ENCODE measurements at regions not wholly inside any gene's neighbourhood (a gene's known extent, or its start where the extent isn't known, plus 50 kb on each side); places are given as distances from the start of the nearest gene placed in this dataset.
"Not testable (repeated sequence)": the region's sequence is repeated elsewhere in the genome, so short reads cannot be mapped to it uniquely, and the experiment has no call there.

DNA sequence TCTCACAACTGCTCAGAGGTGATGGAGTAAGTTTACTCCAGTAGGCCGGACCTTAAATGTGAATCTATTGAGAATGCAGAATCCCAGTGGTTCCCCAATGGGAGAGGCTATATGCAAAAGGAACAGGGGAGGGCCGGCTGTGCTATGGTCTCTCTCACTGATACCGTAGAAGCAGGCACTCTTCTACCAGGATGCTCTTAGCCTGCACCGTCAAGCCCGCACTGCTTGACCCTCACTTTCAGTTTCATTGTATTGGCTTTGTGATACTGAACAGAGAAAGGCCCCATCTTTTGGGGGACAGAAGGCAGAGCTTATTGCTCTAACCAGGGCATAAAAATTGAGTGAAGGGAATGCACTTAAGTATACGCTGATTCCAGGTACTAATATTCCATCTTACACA, 615.0 kb upstream of the RGMB start:
- no peak for DNase-seq

DNA sequence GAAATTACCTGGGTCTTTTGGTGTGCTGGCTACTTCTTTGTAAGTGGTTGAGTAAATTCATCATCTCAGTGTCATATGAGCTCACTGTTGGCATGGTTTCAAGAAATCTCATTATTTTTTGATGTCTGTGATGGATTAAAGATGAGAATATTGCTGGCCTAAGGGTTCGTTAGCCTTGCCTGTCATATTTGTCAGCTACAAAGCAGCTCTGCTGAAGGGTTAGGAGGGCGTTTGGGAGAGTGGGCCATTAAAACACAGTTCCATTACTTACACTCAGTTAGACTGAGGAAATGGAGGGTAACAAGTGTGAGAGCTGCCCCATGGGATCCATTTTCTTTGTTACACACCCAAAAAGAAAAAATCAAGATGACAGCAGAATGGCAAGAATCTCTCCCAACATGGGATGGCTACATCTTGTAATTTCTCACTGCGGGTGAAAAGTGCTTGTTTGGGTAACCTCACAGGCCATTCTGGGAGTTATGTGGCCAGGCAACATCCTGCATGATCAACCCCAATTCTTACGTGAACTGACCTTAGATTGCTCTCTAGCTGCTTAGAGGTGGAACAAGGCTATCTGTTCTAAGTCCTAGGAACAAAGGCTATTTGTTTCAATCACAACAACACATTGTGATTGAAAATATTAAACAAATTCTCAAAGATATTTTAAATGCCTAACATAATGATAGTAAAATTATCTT, 609.5 kb upstream of the RGMB start:
- no peak for DNase-seq

GRCh38 chr5:98168871-98169270, 604.6 kb upstream of the RGMB start:
- DNase-seq = no peak

GRCh38 chr5:98170994-98171393, 602.5 kb upstream of the RGMB start:
- no peak for DNase-seq

GRCh38 chr5:98173334-98173733, 600.1 kb upstream of the RGMB start:
- no peak for DNase-seq

- DNase-seq = no peak
Observed at GRCh38 chr5:98175474-98175873, 598.0 kb upstream of the RGMB start.

- no peak for DNase-seq
Observed at GRCh38 chr5:98179791-98180755, 593.4 kb upstream of the RGMB start.

GRCh38 chr5:98186128-98186527, 587.3 kb upstream of the RGMB start:
- DNase-seq = no peak

DNA sequence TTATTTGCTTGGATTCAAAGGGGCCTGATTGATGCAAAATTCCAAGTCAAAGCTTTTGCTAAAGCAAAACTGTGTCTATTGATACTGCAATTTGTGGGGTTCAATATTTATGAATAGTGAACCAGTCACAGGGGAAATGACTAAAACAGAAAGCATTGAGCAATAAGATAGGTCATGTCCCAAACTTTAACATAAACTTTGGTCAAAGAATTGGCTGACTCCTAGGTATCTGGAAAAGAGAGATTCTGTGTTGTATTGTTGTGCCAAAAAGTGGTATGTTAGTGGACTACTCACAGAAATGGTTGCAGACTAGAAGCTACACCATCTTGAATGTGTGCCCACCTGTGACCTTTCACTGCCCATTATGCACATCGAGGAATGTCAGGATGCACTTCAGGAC, 585.5 kb upstream of the RGMB start:
- DNase-seq = no peak

DNA sequence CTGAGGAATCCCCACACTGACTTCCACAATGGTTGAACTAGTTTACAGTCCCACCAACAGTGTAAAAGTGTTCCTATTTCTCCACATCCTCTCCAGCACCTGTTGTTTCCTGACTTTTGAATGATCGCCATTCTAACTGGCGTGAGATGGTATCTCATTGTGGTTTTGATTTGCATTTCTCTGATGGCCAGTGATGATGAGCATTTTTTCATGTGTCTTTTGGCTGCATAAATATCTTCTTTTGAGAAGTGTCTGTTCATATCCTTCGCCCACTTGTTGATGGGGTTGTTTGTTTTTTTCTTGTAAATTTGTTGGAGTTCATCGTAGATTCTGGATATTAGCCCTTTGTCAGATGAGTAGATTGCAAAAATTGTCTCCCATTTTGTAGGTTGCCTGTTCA, 583.1 kb upstream of the RGMB start:
- not testable (repeated sequence) for DNase-seq

- no peak for DNase-seq
Observed at GRCh38 chr5:98193921-98194760, 579.3 kb upstream of the RGMB start.

- DNase-seq = no peak
Observed at GRCh38 chr5:98200726-98201541, 572.5 kb upstream of the RGMB start.

GRCh38 chr5:98204798-98205197, 568.7 kb upstream of the RGMB start:
- no peak for DNase-seq

GRCh38 chr5:98205691-98206461, 567.6 kb upstream of the RGMB start:
- DNase-seq = peak in 1 of 2 experiments; percentile 16

DNA sequence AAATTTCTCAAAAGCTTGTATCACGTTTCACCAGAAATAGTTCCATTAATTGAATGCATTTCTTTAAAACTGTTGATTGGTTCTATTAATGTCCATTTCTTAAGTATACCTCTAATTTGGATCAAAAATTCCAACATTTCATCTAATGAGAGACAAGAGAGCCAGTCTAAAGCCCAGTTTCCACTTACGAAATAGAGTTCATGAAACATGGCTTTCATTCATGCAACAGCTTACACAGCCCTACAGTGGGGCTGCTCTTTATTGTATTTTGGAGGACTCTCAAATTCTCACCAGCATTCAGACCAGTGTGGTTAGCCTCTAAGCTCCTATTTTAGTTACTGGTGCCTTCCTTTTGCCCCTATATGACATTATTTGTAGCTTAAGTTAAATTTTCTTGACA, 566.9 kb upstream of the RGMB start:
- DNase-seq = no peak

DNA sequence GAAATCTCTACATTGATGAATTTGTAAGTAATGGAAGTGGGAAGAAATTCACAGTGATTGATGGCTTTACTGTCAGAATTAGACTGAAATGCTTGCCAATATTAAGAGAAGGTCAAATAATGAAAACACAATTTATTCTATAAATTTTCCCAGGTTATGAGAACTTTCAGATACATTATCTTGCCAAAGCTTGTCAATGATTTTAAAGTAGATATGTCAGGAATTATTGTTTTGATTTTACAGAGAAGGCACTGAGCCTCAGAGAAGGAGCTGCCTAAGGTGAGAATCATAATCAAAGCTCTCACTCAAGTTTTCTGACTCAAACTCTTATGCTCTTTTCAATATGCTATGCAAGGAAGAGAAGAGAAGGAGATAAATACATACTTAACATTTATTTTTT, 564.0 kb upstream of the RGMB start:
- DNase-seq = no peak

DNA sequence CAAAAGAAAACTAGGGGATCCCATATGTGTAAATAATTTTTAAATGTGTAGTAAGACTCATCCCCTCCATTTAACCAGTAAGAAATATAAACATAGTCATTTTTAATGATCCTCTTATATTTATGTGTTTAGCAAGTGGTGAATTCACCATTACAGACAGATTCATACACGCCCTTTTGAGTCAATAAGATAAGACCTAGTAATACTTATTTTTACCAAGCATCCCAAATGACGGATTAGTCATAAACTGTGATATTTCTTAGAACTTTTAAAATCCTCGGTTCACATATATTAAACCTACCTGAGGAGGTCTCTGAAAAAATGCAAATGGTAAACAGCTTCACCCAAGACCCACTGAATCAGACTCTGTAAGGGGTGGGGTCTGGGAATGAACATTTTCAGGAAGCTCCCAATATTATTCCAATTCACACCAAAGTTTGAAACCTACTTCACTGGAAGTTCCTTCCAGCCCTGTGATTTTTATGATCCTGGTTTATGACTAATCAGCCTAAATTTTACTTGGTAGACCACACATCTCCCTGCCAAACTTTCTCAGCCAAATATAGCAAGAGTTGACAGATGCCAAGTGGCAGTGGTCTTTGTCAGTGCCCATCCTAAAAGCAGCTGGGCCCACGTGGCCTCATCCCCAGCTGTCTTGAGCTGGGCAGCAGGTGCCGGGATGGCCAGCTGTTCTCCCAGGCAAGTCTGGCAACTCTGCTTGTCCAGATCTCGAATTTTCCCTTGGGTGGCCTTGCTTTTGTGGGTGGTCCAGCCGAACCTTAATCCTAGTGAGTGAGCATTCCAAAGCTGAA, 559.0 kb upstream of the RGMB start:
- no peak for DNase-seq

- DNase-seq = no peak
Observed at GRCh38 chr5:98217138-98217537, 556.3 kb upstream of the RGMB start.

GRCh38 chr5:98218838-98219237, 554.6 kb upstream of the RGMB start:
- no peak for DNase-seq

- DNase-seq = no peak
Observed at GRCh38 chr5:98227489-98227888, 546.0 kb upstream of the RGMB start.

DNA sequence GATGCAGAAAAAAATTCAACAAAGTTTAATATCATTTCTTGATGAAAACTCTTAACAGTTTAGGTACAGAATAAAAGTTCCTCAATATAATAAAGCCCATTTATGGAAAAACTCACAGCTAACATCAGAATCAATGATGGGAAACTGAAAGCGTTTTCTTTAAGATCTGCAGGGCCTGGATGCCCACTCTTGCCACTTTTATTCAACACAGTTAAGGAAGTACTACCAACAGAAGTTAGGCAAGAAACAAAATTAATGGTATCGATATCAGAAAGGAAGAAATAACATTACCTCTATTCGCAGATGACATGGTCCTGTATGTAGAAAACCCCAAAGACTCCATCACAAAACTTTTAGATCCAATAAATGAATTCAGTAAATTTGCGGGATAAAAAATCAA, 542.4 kb upstream of the RGMB start:
- DNase-seq = no peak
